SK-N-SH (cell line): ENCODE measurements at regions not wholly inside any gene's neighbourhood (a gene's known extent, or its start where the extent isn't known, plus 50 kb on each side); places are given as distances from the start of the nearest gene placed in this dataset.

Experiments
- CTCF ChIA-PET: fragments of 300-600, 350-600 bp; formaldehyde crosslinking; extraction: SDS; loops from one replicate; lab custom pipeline; 2021; lab: Yijun Ruan, JAX
- POLR2A ChIA-PET: fragments of 350-600 bp; sonication (Branson Sonifier 250); formaldehyde crosslinking; extraction: SDS; loops from one replicate; lab custom pipeline; 2020; ENCODE audit warnings: antibody characterized with exemption, inconsistent platforms; lab: Yijun Ruan, JAX
- DNase-seq: peaks from one replicate; pipeline ENCODE4 v3.0.0; 2012
- H2AFZ ChIP-seq: fragments of 200-600 bp; sonication (generic); 2 replicates; pipeline ENCODE4 v1.8.1; 2016; ENCODE audit warnings: antibody characterized with exemption, mild to moderate bottlenecking, low read depth
- H3F3A ChIP-seq: fragments of 200-600 bp; sonication (generic); replicated peaks from 2 replicates; pipeline ENCODE3; 2016; ENCODE audit warnings: antibody characterized with exemption, mild to moderate bottlenecking; ENCODE audit not compliant: insufficient read depth
- H3K27ac ChIP-seq, 2 experiments: fragments of 200-500 bp in 1 of 2; fragments of 200-600 bp in 1 of 2; sonication (Bioruptor generic) in 1 of 2; sonication (generic), shearing (Covaris generic) in 1 of 2; 2 replicates each; pipeline versions ENCODE4 v1.5.1 to v1.6.1; 2014 to 2016; ENCODE audit warnings: low read depth in 2 of 2, inconsistent platforms in 1 of 2, low read length in 1 of 2, mild to moderate bottlenecking in 1 of 2, mixed read lengths in 1 of 2
- H3K27me3 ChIP-seq: fragments of 200-600 bp; sonication (generic), shearing (Covaris generic); 2 replicates; pipeline ENCODE4 v1.6.1; 2016; ENCODE audit warnings: mixed run types; ENCODE audit not compliant: insufficient read depth
- H3K36me3 ChIP-seq, 2 experiments: fragments of 200-500 bp in 1 of 2; fragments of 200-600 bp in 1 of 2; sonication (Bioruptor generic) in 1 of 2; sonication (generic) in 1 of 2; replicated peaks in 1 of 2; 2 replicates each; pipeline versions ENCODE3 to v1.5.1; 2014 to 2016; ENCODE audit warnings: low read length in 1 of 2, mild to moderate bottlenecking in 1 of 2; ENCODE audit not compliant: insufficient read depth in 2 of 2, control insufficient read depth in 1 of 2
- H3K4me1 ChIP-seq, 2 experiments: fragments of 200-500 bp in 1 of 2; fragments of 200-600 bp in 1 of 2; sonication (Bioruptor generic) in 1 of 2; sonication (generic), shearing (Covaris generic) in 1 of 2; 2 replicates each; pipeline versions ENCODE4 v1.5.1 to v1.6.1; 2014 to 2016; ENCODE audit warnings: low read depth in 1 of 2, low read length in 1 of 2, mixed run types in 1 of 2; ENCODE audit not compliant: insufficient read depth in 2 of 2, control insufficient read depth in 1 of 2
- H3K4me2 ChIP-seq: fragments of 200-600 bp; sonication (generic), shearing (Covaris generic); 2 replicates; pipeline ENCODE4 v1.6.1; 2017; ENCODE audit warnings: mixed run types
- H3K4me3 ChIP-seq, 2 experiments: fragments of 200-500 bp in 1 of 2; fragments of 200-600 bp in 1 of 2; sonication (Bioruptor generic) in 1 of 2; sonication (generic), shearing (Covaris generic) in 1 of 2; 2 replicates each; pipeline versions ENCODE4 v1.5.1 to v1.8.1; 2014 to 2016; ENCODE audit warnings: low read depth in 2 of 2, inconsistent platforms in 1 of 2, low read length in 1 of 2, mild to moderate bottlenecking in 1 of 2, mixed read lengths in 1 of 2, moderate library complexity in 1 of 2
- H3K79me2 ChIP-seq: fragments of 200-600 bp; sonication (generic); 2 replicates; pipeline ENCODE4 v1.8.1; 2017; ENCODE audit warnings: mild to moderate bottlenecking; ENCODE audit not compliant: insufficient read depth
- H3K9ac ChIP-seq: fragments of 200-600 bp; sonication (generic); 2 replicates; pipeline ENCODE4 v1.6.1; 2017; ENCODE audit warnings: mixed run types
- H3K9me2 ChIP-seq: fragments of 200-600 bp; sonication (generic); 2 replicates; pipeline ENCODE4 v1.6.1; 2017; ENCODE audit warnings: mixed run types
- H3K9me3 ChIP-seq: fragments of 200-600 bp; sonication (generic); 2 replicates; pipeline ENCODE4 v1.6.1; 2017; ENCODE audit warnings: mixed run types, mild to moderate bottlenecking, moderate library complexity
- H4K20me1 ChIP-seq: fragments of 200-600 bp; sonication (generic); 2 replicates; pipeline ENCODE4 v1.6.1; 2017; ENCODE audit warnings: mild to moderate bottlenecking, mixed run types; ENCODE audit not compliant: insufficient read depth
- CTCF ChIP-seq: fragments of 200-600 bp; sonication (generic); IDR thresholded peaks from 2 replicates; pipeline ENCODE4 v1.6.1; 2017; ENCODE audit warnings: antibody characterized with exemption, mild to moderate bottlenecking, moderate library complexity
- EZH2phosphoT487 ChIP-seq: fragments of 200-600 bp; sonication (generic); IDR thresholded peaks from 2 replicates; pipeline ENCODE4 v1.6.1; 2017; ENCODE audit warnings: low read depth, mixed run types, mild to moderate bottlenecking, antibody characterized with exemption, moderate library complexity, borderline replicate concordance
- FOSL2 ChIP-seq: IDR thresholded peaks from 2 replicates; pipeline ENCODE4 v1.4.0; 2012; ENCODE audit warnings: low read depth, mild to moderate bottlenecking, moderate library complexity, borderline replicate concordance
- FOXM1 ChIP-seq: IDR thresholded peaks from 2 replicates; pipeline ENCODE4 v1.4.0; 2012; ENCODE audit warnings: low read depth, mild to moderate bottlenecking
- GABPA ChIP-seq: IDR thresholded peaks from 2 replicates; pipeline ENCODE4 v1.4.0; 2012; ENCODE audit warnings: low read depth, mild to moderate bottlenecking
- MEF2A ChIP-seq: IDR thresholded peaks from 2 replicates; pipeline ENCODE4 v1.4.0; 2012; ENCODE audit warnings: low read depth, borderline replicate concordance
- NFIC ChIP-seq: IDR thresholded peaks from 2 replicates; pipeline ENCODE4 v1.4.0; 2012; ENCODE audit warnings: borderline replicate concordance
- REST ChIP-seq: IDR thresholded peaks from 2 replicates; pipeline ENCODE4 v1.6.1; 2012; ENCODE audit warnings: mild to moderate bottlenecking, low read depth, low read length, moderate library complexity
- RFX5 ChIP-seq: IDR thresholded peaks from 2 replicates; pipeline ENCODE4 v1.6.1; 2012; ENCODE audit warnings: mild to moderate bottlenecking, improper control_type of control experiment, low read length
- TCF12 ChIP-seq: IDR thresholded peaks from 2 replicates; pipeline ENCODE4 v1.4.0; 2012
- WGBS: methylation state at CpG from one replicate; pipeline ENCODE4 v1.1.6; 2017; ENCODE audit warnings: low lambda C conversion rate; 5-methylcytosine and 5-hydroxymethylcytosine counted together

- no peaks in the 10 kb centered on the region for H3K9me2 ChIP-seq
- H3K4me2 ChIP-seq: no peak overlapping the region
- DNase-seq: no peak
- WGBS: 62% methylated on average over 8 of the region's 9 CpGs
- H4K20me1 ChIP-seq: no peaks in the 10 kb centered on the region
- H3K79me2 ChIP-seq: no peaks in the 10 kb centered on the region
- no peak for TF ChIP-seq TCF12
- TF ChIP-seq FOXM1: no peak
- no peaks in the 10 kb centered on the region for H3K9me3 ChIP-seq
- CTCF ChIA-PET: interaction anchor here (1.1 kb wide), 1 partner anchor 46 kb away, joined by 3 read pairs; no protein-coding TSS in a partner anchor
- H3K4me1 ChIP-seq: no peaks in the 10 kb centered on the region
- no peak overlapping the region for H3K9ac ChIP-seq
- H3F3A ChIP-seq: no peaks in the 10 kb centered on the region
- POLR2A ChIA-PET: no interaction called here
- no peaks in the 10 kb centered on the region for H3K27me3 ChIP-seq
- H2AFZ ChIP-seq: no peak overlapping the region
- no peak overlapping the region for H3K4me3 ChIP-seq
- H3K36me3 ChIP-seq: no peaks in the 10 kb centered on the region
- H3K27ac ChIP-seq: no peak overlapping the region
These were observed 74.0 kb upstream of the TRPM1 start for GRCh38 chr15:31175484-31175883.

- Histone ChIP-seq H3K9me3 (no peaks in the 10 kb centered on the region; the same call in 1 of the 2 replicates), H4K20me1 (no peaks in the 10 kb centered on the region), H3K27ac (no peak overlapping the region), H3K36me3 (no peaks in the 10 kb centered on the region), H3K27me3 (no peaks in the 10 kb centered on the region), H3F3A (no peaks in the 10 kb centered on the region), H3K4me3 (no peak overlapping the region), H3K79me2 (no peaks in the 10 kb centered on the region), H3K4me1 (no peaks in the 10 kb centered on the region), H3K4me2 (no peak overlapping the region), H3K9me2 (no peaks in the 10 kb centered on the region), H3K9ac (no peak overlapping the region), H2AFZ (no peak overlapping the region)
- POLR2A ChIA-PET: no interaction called here
- WGBS: 18% methylated on average over 3 of the region's 5 CpGs
- no peak for TF ChIP-seq MEF2A
- no peak for TF ChIP-seq FOSL2
- TF ChIP-seq EZH2phosphoT487: no peak
- TF ChIP-seq GABPA: no peak
- no peak for TF ChIP-seq TCF12
- no peak for TF ChIP-seq RFX5
- TF ChIP-seq CTCF: no peak
- TF ChIP-seq NFIC: no peak
- no peak for TF ChIP-seq REST
- CTCF ChIA-PET: no interaction called here
- no peak for DNase-seq
These were observed 76.4 kb upstream of the TRPM1 start for GRCh38 chr15:31177951-31178350.
